ENCODE measurements at regions not wholly inside any gene's neighbourhood (a gene's known extent, or its start where the extent isn't known, plus 50 kb on each side); places are given as distances from the start of the nearest gene placed in this dataset.

GRCh38 chr11:131027491-131027890 is 111.2 kb upstream of the SNX19 start:
- ChIA-PET POLR2A (no interaction called here), CTCF (no interaction called here)
- Mint-ChIP-seq H3K4me3 (no peak overlapping the region), H3K9me3 (no peaks in the 10 kb centered on the region), H3K4me1 (no peaks in the 10 kb centered on the region), H3K36me3 (ENCODE audit: low read depth) (no peaks in the 10 kb centered on the region), H3K27me3 (no peaks in the 10 kb centered on the region), H3K27ac (no peak overlapping the region)
- no peak for DNase-seq

DNA sequence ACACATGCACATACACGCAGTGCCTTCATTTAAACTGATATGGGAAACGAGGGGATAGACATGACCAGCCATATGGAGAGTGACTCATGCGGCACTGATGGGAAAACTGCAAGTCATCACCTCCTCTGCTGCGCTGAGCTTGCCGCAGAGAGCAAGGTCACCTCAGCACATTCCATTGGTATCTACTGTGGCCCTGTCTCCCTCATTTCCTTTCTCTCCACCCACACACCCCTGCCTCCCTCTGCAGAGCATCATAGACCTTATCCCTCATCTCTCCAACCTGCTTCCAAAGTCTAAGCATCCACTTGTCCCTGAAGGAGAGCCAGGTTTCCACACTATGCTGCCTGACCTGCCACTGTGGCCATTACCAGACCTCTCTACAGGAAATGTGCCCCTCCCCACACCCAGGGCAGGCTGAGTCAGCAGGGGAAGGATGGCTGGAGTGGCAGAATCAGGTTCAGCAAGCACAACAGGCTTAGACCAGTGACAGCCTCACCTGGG is 116.9 kb upstream of the SNX19 start:
- Mint-ChIP-seq H3K4me3 (no peak overlapping the region), H3K27me3 (no peaks in the 10 kb centered on the region), H3K36me3 (ENCODE audit: low read depth) (no peaks in the 10 kb centered on the region), H3K9me3 (no peaks in the 10 kb centered on the region), H3K27ac (no peak overlapping the region), H3K4me1 (no peaks in the 10 kb centered on the region)
- POLR2A ChIA-PET, result no interaction called here
- CTCF ChIA-PET, result no interaction called here
- DNase-seq, result no peak

- H3K27me3 Mint-ChIP-seq, result no peaks in the 10 kb centered on the region
- no peak for DNase-seq
- no peaks in the 10 kb centered on the region for H3K36me3 Mint-ChIP-seq (ENCODE audit: low read depth)
- H3K27ac Mint-ChIP-seq, result no peak overlapping the region
- H3K4me3 Mint-ChIP-seq, result no peak overlapping the region
- ChIA-PET POLR2A (no interaction called here), CTCF (no interaction called here)
- no peaks in the 10 kb centered on the region for H3K4me1 Mint-ChIP-seq
- H3K9me3 Mint-ChIP-seq, result no peaks in the 10 kb centered on the region
Measured at GRCh38 chr11:131036514-131036913, 120.2 kb upstream of the SNX19 start.

DNA sequence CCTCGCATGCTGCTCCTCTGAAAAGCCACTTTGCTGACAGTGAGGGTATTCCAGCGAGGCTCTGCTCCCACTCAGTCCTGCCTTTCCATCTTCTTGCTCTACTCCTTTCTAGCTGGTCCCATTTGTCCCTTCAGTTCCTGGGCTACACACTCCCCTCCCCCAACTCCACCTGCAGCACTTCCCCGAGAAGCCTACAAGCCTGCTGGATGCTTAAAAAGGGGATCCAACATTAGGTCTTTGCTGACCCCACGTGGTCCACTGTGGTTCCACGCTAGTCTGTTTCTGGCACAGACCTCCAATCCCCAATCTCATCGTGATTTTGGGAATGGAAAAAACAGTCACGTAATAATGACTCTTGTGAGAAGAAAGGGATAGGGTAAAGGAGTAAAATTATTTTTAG is 121.6 kb upstream of the SNX19 start:
- H3K4me1 Mint-ChIP-seq, result no peaks in the 10 kb centered on the region
- ChIA-PET CTCF (interaction anchor here (0.6 kb wide), 1 partner anchor 16 kb away, joined by 4 read pairs; no protein-coding TSS in a partner anchor), POLR2A (no interaction called here)
- no peak overlapping the region for H3K27ac Mint-ChIP-seq
- DNase-seq, result no peak
- H3K36me3 Mint-ChIP-seq (ENCODE audit: low read depth), result no peaks in the 10 kb centered on the region
- H3K27me3 Mint-ChIP-seq, result no peaks in the 10 kb centered on the region
- H3K9me3 Mint-ChIP-seq, result no peaks in the 10 kb centered on the region
- H3K4me3 Mint-ChIP-seq, result no peak overlapping the region

DNA sequence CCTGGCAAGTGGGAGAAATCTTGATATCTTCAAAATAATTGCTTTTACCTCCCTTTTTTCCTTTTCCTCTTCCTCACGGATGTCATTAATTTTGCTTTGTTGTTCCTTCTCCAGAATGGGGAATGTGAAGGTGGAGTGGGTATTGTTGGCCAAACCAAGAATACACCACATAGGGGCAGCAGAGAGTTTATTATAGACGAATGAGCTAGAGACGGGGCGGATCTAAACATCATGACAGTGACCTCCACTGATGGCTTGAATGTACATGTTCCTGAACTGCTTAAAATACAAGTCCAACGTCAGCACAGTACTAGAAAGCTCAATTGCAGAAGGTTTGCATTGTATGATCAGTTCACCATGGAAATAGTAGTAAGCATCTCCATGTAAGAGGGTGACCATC is 122.3 kb upstream of the SNX19 start:
- H3K27ac Mint-ChIP-seq, result no peak overlapping the region
- no peak overlapping the region for H3K4me3 Mint-ChIP-seq
- H3K9me3 Mint-ChIP-seq, result no peaks in the 10 kb centered on the region
- ChIA-PET CTCF (no interaction called here), POLR2A (no interaction called here)
- DNase-seq, result no peak
- H3K36me3 Mint-ChIP-seq (ENCODE audit: low read depth), result no peaks in the 10 kb centered on the region
- H3K4me1 Mint-ChIP-seq, result no peaks in the 10 kb centered on the region
- H3K27me3 Mint-ChIP-seq, result no peaks in the 10 kb centered on the region

GRCh38 chr11:131041331-131042040 is 125.2 kb upstream of the SNX19 start:
- CTCF ChIA-PET, result no interaction called here
- no peak overlapping the region for H3K27ac Mint-ChIP-seq
- no peaks in the 10 kb centered on the region for H3K4me1 Mint-ChIP-seq
- H3K36me3 Mint-ChIP-seq (ENCODE audit: low read depth), result no peaks in the 10 kb centered on the region
- no peaks in the 10 kb centered on the region for H3K9me3 Mint-ChIP-seq
- no peak overlapping the region for H3K4me3 Mint-ChIP-seq
- POLR2A ChIA-PET, result no interaction called here
- no peaks in the 10 kb centered on the region for H3K27me3 Mint-ChIP-seq
- DNase-seq, result no peak

GRCh38 chr11:131042041-131042390 is 125.7 kb upstream of the SNX19 start:
- no peak for DNase-seq
- no peaks in the 10 kb centered on the region for H3K9me3 Mint-ChIP-seq
- CTCF ChIA-PET, result no interaction called here
- H3K27me3 Mint-ChIP-seq, result no peaks in the 10 kb centered on the region
- POLR2A ChIA-PET, result no interaction called here
- H3K27ac Mint-ChIP-seq, result no peak overlapping the region
- H3K36me3 Mint-ChIP-seq (ENCODE audit: low read depth), result no peaks in the 10 kb centered on the region
- H3K4me1 Mint-ChIP-seq, result no peaks in the 10 kb centered on the region
- H3K4me3 Mint-ChIP-seq, result no peak overlapping the region

GRCh38 chr11:131043251-131043650 is 127.0 kb upstream of the SNX19 start:
- DNase-seq, result no peak
- no peaks in the 10 kb centered on the region for H3K9me3 Mint-ChIP-seq
- H3K27me3 Mint-ChIP-seq, result no peaks in the 10 kb centered on the region
- ChIA-PET CTCF (no interaction called here), POLR2A (no interaction called here)
- H3K36me3 Mint-ChIP-seq (ENCODE audit: low read depth), result no peaks in the 10 kb centered on the region
- H3K27ac Mint-ChIP-seq, result no peak overlapping the region
- no peaks in the 10 kb centered on the region for H3K4me1 Mint-ChIP-seq
- no peak overlapping the region for H3K4me3 Mint-ChIP-seq

- H3K9me3 Mint-ChIP-seq, result no peaks in the 10 kb centered on the region
- no peak overlapping the region for H3K4me3 Mint-ChIP-seq
- H3K36me3 Mint-ChIP-seq (ENCODE audit: low read depth), result no peaks in the 10 kb centered on the region
- ChIA-PET CTCF (interaction anchor here (0.5 to 1.4 kb wide), 4 partner anchors 9 to 1491 kb away, joined by 3 to 6 read pairs (median 4); no protein-coding TSS in a partner anchor), POLR2A (no interaction called here)
- no peaks in the 10 kb centered on the region for H3K4me1 Mint-ChIP-seq
- no peaks in the 10 kb centered on the region for H3K27me3 Mint-ChIP-seq
- no peak overlapping the region for H3K27ac Mint-ChIP-seq
- no peak for DNase-seq
Measured at GRCh38 chr11:131044851-131045250, 128.6 kb upstream of the SNX19 start.

DNA sequence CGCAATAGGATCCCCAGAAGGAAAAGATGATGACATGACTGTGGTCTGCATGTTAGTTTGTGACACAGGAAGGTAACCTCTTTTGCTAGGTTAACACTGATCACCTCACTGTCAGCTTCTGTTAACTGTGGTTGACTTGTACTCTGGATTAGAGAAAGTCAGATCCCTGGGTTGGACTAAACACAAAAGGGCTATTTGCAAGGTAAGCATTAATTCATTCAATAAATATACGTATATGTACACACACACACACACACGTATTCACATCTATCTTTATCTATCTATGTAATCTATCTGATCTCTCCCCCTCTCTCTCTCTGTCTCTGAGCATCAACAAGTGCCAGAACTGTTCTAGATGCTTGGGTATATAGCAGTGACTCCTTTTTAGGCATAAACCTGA is 136.1 kb upstream of the SNX19 start:
- ChIA-PET CTCF (no interaction called here), POLR2A (no interaction called here)
- no peak for DNase-seq
- H3K4me3 Mint-ChIP-seq, result no peak overlapping the region
- no peaks in the 10 kb centered on the region for H3K4me1 Mint-ChIP-seq
- H3K9me3 Mint-ChIP-seq, result no peaks in the 10 kb centered on the region
- no peaks in the 10 kb centered on the region for H3K27me3 Mint-ChIP-seq
- H3K36me3 Mint-ChIP-seq (ENCODE audit: low read depth), result no peaks in the 10 kb centered on the region
- no peak overlapping the region for H3K27ac Mint-ChIP-seq

DNA sequence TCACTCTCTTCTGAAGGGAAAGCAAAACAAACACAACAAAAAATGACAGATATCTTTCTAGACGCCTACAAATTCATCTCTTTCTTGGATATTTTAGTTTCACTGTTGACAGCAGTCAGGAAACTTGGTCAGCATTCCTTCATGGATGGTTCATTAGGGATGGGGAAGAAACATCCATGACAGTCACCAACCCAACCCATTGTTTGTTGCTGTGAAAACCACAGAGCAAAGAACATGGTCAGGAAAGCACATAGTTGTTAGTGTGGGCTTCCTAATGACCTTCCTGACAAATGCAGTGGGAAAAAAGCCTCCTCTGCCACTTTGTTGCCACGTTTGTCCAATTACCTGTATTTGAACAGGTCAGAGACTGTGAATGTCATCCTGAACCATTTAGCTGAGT is 139.8 kb upstream of the SNX19 start:
- Mint-ChIP-seq H3K36me3 (ENCODE audit: low read depth) (no peaks in the 10 kb centered on the region), H3K4me3 (no peak overlapping the region), H3K27me3 (no peaks in the 10 kb centered on the region), H3K27ac (no peak overlapping the region), H3K4me1 (no peaks in the 10 kb centered on the region), H3K9me3 (no peaks in the 10 kb centered on the region)
- ChIA-PET POLR2A (no interaction called here), CTCF (no interaction called here)
- DNase-seq, result no peak

DNA sequence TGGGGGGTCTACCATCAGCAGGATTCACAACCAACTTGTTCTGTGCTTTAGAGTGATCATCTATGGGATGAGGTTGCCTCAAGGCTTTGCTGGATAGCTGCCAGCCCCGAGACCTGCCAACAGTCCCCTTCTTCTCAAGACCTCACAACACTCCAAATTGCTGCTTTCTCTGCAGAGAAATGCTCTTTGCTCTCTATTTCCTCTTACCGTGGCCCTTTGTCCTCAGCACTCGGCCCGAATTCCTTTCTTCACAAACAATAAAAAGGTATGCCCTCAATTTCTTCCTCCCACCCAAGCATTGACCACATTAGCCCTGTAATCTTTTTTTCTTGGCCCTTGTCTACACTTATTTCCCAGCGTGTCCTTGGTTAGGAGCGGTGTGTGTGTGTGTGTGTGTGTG is 147.4 kb upstream of the SNX19 start:
- Mint-ChIP-seq H3K36me3 (ENCODE audit: low read depth) (no peaks in the 10 kb centered on the region), H3K27me3 (no peaks in the 10 kb centered on the region), H3K27ac (no peak overlapping the region), H3K9me3 (no peaks in the 10 kb centered on the region), H3K4me3 (no peak overlapping the region), H3K4me1 (no peaks in the 10 kb centered on the region)
- CTCF ChIA-PET, result no interaction called here
- DNase-seq, result no peak
- POLR2A ChIA-PET, result no interaction called here

- ChIA-PET CTCF (interaction anchor here (1.2 kb wide), 1 partner anchor 618 kb away, joined by 3 read pairs; no protein-coding TSS in a partner anchor), POLR2A (no interaction called here)
- peak; percentile 19 for DNase-seq
- no peak overlapping the region for H3K27ac Mint-ChIP-seq
- H3K4me3 Mint-ChIP-seq, result no peak overlapping the region
- H3K4me1 Mint-ChIP-seq, result no peaks in the 10 kb centered on the region
- H3K9me3 Mint-ChIP-seq, result no peaks in the 10 kb centered on the region
- H3K36me3 Mint-ChIP-seq (ENCODE audit: low read depth), result no peaks in the 10 kb centered on the region
- H3K27me3 Mint-ChIP-seq, result no peaks in the 10 kb centered on the region
Measured at GRCh38 chr11:131064373-131064991, 148.2 kb upstream of the SNX19 start.

All from activated CD4-positive, alpha-beta T cell treated with anti-CD3 and anti-CD28 coated beads, Interleukin-2, amount 10 ng/mL, durations not matched to agents 7 days and 5 days (primary cell).